GM12878 (cell line): ENCODE measurements at regions not wholly inside any gene's neighbourhood (a gene's known extent, or its start where the extent isn't known, plus 50 kb on each side); places are given as distances from the start of the nearest gene placed in this dataset.

Source experiments
- ATAC-seq: fragments of 200-7000 bp; cut with Tn5 transposase; 3 replicates; pipeline ENCODE4 v1.9.1; 2020; ENCODE audit warnings: mild to moderate bottlenecking, moderate library complexity
- BruUV-seq: library from RNA; stranded (reverse); fragments of 400-500 nt; replicated peaks from 2 replicates; lab custom pipeline; 2021; lab: Mats Ljungman, UMichigan
- CTCF ChIA-PET: fragments of 300-600 bp; sonication (Branson Sonifier 250); formaldehyde crosslinking; extraction: SDS; loops from one replicate; lab custom pipeline; 2021; ENCODE audit warnings: inconsistent platforms; lab: Yijun Ruan, JAX
- POLR2A ChIA-PET: fragments of 350-600 bp; formaldehyde crosslinking; extraction: SDS; loops from one replicate; lab custom pipeline; 2021; ENCODE audit warnings: inconsistent platforms; lab: Charles Lee
- RAD21 ChIA-PET: fragments of 300-600 bp; sonication (Branson Sonifier 250); formaldehyde crosslinking; loops from one replicate; lab custom pipeline; 2023; ENCODE audit warnings: antibody characterized with exemption; ENCODE audit not compliant: unreplicated experiment; lab: Charles Lee
- SMC1A ChIA-PET: fragments of 300-600 bp; sonication (Branson Sonifier 250); formaldehyde crosslinking; loops from one replicate; lab custom pipeline; 2023; ENCODE audit not compliant: unreplicated experiment, uncharacterized antibody; lab: Charles Lee
- DNase-seq: peaks from one replicate; pipeline ENCODE4 v3.0.0-alpha.2; 2011; ENCODE audit warnings: low read depth, low spot score
- FAIRE-seq: peaks from 3 replicates; lab custom pipeline; 2011; peaks lifted over from hg19 to GRCh38; lab: Jason Lieb, UNC
- H2AFZ ChIP-seq: 2 replicates; pipeline ENCODE4 v1.6.0; 2011; ENCODE audit warnings: low read depth, low read length, control low read depth; ENCODE audit not compliant: control insufficient read depth
- H3K27ac ChIP-seq: 2 replicates; pipeline ENCODE4 v1.5.1; 2011; ENCODE audit warnings: control low read depth; ENCODE audit not compliant: control insufficient read depth, insufficient read depth
- H3K27me3 ChIP-seq, 2 experiments: replicated peaks in 1 of 2; 2 replicates each; pipeline versions ENCODE4 v1.6.0 to v1.6.1; 2011; ENCODE audit warnings: low read length in 1 of 2; ENCODE audit not compliant: control insufficient read depth in 2 of 2, insufficient read depth in 2 of 2
- H3K36me3 ChIP-seq, 2 experiments: 2 replicates each; pipeline ENCODE4 v1.5.1; 2011; ENCODE audit warnings: low read length in 1 of 2; ENCODE audit not compliant: control insufficient read depth in 2 of 2, insufficient read depth in 2 of 2
- H3K4me1 ChIP-seq: 2 replicates; pipeline ENCODE4 v1.6.1; 2011; ENCODE audit warnings: mild to moderate bottlenecking, low read length, moderate library complexity, mixed read lengths; ENCODE audit not compliant: control insufficient read depth, insufficient read depth
- H3K4me2 ChIP-seq: 2 replicates; pipeline ENCODE4 v1.6.0; 2011; ENCODE audit warnings: control low read depth; ENCODE audit not compliant: control insufficient read depth, insufficient read depth
- H3K4me3 ChIP-seq: fragments of 200-600 bp; sonication (generic); 2 replicates; pipeline ENCODE4 v1.5.1; 2016
- H3K79me2 ChIP-seq: 2 replicates; pipeline ENCODE4 v1.6.0; 2011; ENCODE audit warnings: low read length; ENCODE audit not compliant: control insufficient read depth, insufficient read depth
- H3K9ac ChIP-seq: 2 replicates; pipeline ENCODE4 v1.8.0; 2011; ENCODE audit warnings: low read length, control low read depth, mixed read lengths; ENCODE audit not compliant: control insufficient read depth, insufficient read depth
- H3K9me3 ChIP-seq: replicated peaks from 3 replicates; pipeline ENCODE4 v1.5.1; 2011; ENCODE audit warnings: mild to moderate bottlenecking, low read length; ENCODE audit not compliant: control insufficient read depth, insufficient read depth
- H4K20me1 ChIP-seq: 2 replicates; pipeline ENCODE4 v1.6.0; 2011; ENCODE audit not compliant: control insufficient read depth, insufficient read depth
- ESRRA ChIP-seq: IDR thresholded peaks from 2 replicates; pipeline ENCODE4 v1.6.1; 2012; ENCODE audit warnings: mild to moderate bottlenecking, low read length, improper control_type of control experiment
- NBN ChIP-seq: fragments of 450-650 bp; IDR thresholded peaks from 2 replicates; pipeline ENCODE4 v1.6.1; 2016
- POLR2AphosphoS2 ChIP-seq: IDR thresholded peaks from 2 replicates; pipeline ENCODE4 v1.6.1; 2011; ENCODE audit warnings: low read depth, mild to moderate bottlenecking, low read length, improper control_type of control experiment, moderate library complexity
- TCF12 ChIP-seq: IDR thresholded peaks from 2 replicates; pipeline ENCODE4 v1.6.1; 2011; ENCODE audit warnings: low read depth, mild to moderate bottlenecking, low read length
- ZSCAN29 ChIP-seq: fragments of 450-650 bp; IDR thresholded peaks from 2 replicates; pipeline ENCODE4 v1.6.1; 2017; ENCODE audit warnings: mild to moderate bottlenecking, moderate library complexity
- whole genome bisulfite sequencing: methylation state at CpG from one replicate; pipeline ENCODE4 v1.1.6; 2016; ENCODE audit warnings: low lambda C conversion rate; ENCODE audit not compliant: insufficient replicate concordance, insufficient coverage; ENCODE audit errors: missing lambda C conversion rate; 5-methylcytosine and 5-hydroxymethylcytosine counted together
- in situ Hi-C: fragments of 300-500 bp; cut with MboI; formaldehyde crosslinking; loops from 9 replicates; pipeline ENCODE4 v1.14.3; 2018; ENCODE audit warnings: mixed read lengths
- intact Hi-C: fragments of 100-400 bp; cut with micrococcal nuclease; formaldehyde crosslinking; loops from one replicate; pipeline ENCODE4 v1.14.2; 2022; ENCODE audit not compliant: unreplicated experiment
- TF ChIP-seq, protein P1 (sequence below): fragments of 450-650 bp; formaldehyde crosslinking; IDR thresholded peaks from 2 replicates; pipeline ENCODE4 v1.4.0; 2020; ENCODE audit warnings: mild to moderate bottlenecking, moderate library complexity

DNA sequence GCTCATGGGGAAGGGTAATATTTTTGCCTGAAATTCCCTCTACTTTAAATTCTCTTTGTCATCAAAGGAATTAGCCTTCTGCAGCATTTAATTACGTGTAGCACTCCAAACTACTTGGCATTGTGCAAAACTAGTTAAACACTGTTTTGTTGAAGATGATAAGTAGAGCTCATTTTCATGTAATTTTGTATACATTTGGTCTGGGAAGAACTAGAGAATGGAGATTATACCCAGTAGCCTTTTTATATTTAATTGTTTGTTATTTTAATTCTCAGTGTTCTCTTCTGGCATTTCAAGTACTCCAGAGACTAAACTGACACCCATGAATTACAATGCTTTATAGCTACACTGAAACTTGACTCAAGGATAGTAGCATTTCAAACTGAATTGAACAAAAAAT is 211.5 kb upstream of the SMIM31 start:
- Histone ChIP-seq H3K27me3 (no peaks in the 10 kb centered on the region), H3K4me1 (no peaks in the 10 kb centered on the region), H4K20me1 (no peaks in the 10 kb centered on the region), H3K36me3 (no peaks in the 10 kb centered on the region), H3K4me3 (no peak overlapping the region), H3K9ac (no peak overlapping the region), H3K9me3 (no peaks in the 10 kb centered on the region; the same call in 2 of the 3 replicates), H3K79me2 (no peaks in the 10 kb centered on the region), H3K4me2 (no peak overlapping the region), H2AFZ (no peak overlapping the region), H3K27ac (no peak overlapping the region)
- BruUV-seq: no TSS peak
- ChIA-PET CTCF (interaction anchor here (0.7 kb wide), 1 partner anchor 672 kb away, joined by 3 read pairs; no protein-coding TSS in a partner anchor), POLR2A (no interaction called here), RAD21 (no interaction called here), SMC1A (interaction anchor here (0.8 kb wide), 1 partner anchor 15 kb away, joined by 3 read pairs; no protein-coding TSS in a partner anchor)
- intact Hi-C loops: no loop called here
- FAIRE-seq (no peak), DNase-seq (no peak), ATAC-seq (no peak)
- WGBS: 0% methylated on average over 1 of the region's 1 CpG
- in situ Hi-C loops: no loop called here
- TF ChIP-seq ZSCAN29: no peak
- TF ChIP-seq NBN: no peak
- TF ChIP-seq TCF12: no peak
- no peak for TF ChIP-seq POLR2AphosphoS2
- TF ChIP-seq ESRRA: no peak
- TF ChIP-seq, protein P1, sequence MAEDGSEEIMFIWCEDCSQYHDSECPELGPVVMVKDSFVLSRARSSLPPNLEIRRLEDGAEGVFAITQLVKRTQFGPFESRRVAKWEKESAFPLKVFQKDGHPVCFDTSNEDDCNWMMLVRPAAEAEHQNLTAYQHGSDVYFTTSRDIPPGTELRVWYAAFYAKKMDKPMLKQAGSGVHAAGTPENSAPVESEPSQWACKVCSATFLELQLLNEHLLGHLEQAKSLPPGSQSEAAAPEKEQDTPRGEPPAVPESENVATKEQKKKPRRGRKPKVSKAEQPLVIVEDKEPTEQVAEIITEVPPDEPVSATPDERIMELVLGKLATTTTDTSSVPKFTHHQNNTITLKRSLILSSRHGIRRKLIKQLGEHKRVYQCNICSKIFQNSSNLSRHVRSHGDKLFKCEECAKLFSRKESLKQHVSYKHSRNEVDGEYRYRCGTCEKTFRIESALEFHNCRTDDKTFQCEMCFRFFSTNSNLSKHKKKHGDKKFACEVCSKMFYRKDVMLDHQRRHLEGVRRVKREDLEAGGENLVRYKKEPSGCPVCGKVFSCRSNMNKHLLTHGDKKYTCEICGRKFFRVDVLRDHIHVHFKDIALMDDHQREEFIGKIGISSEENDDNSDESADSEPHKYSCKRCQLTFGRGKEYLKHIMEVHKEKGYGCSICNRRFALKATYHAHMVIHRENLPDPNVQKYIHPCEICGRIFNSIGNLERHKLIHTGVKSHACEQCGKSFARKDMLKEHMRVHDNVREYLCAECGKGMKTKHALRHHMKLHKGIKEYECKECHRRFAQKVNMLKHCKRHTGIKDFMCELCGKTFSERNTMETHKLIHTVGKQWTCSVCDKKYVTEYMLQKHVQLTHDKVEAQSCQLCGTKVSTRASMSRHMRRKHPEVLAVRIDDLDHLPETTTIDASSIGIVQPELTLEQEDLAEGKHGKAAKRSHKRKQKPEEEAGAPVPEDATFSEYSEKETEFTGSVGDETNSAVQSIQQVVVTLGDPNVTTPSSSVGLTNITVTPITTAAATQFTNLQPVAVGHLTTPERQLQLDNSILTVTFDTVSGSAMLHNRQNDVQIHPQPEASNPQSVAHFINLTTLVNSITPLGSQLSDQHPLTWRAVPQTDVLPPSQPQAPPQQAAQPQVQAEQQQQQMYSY: no peak
